K562 (cell line): ENCODE measurements at regions not wholly inside any gene's neighbourhood (a gene's known extent, or its start where the extent isn't known, plus 50 kb on each side); places are given as distances from the start of the nearest gene placed in this dataset.

Experiments used
- CREB1 ChIP-seq, 2 experiments: sonication (generic) in 1 of 2; formaldehyde crosslinking in 1 of 2; IDR thresholded peaks; 2 replicates each; pipeline versions ENCODE4 v1.6.1 to v1.8.0; 2012 to 2022; ENCODE audit warnings: inconsistent platforms in 1 of 2, mild to moderate bottlenecking in 1 of 2, missing genetic modification reagents in 1 of 2, moderate library complexity in 1 of 2
- JUND ChIP-seq, 2 experiments: IDR thresholded peaks; 2 replicates in 1 of 2; 3 replicates in 1 of 2; pipeline ENCODE4 v1.6.1; 2011; ENCODE audit warnings: borderline replicate concordance in 2 of 2, low read depth in 2 of 2, low read length in 2 of 2, improper control_type of control experiment in 1 of 2, missing biosample characterization in 1 of 2, missing genetic modification characterization in 1 of 2, missing genetic modification reagents in 1 of 2
- MAFG ChIP-seq: fragments of 450-650 bp; conservative IDR thresholded peaks from 2 replicates; pipeline ENCODE4 v1.6.1; 2016; ENCODE audit warnings: missing genetic modification characterization, missing compliant biosample characterization
- NFRKB ChIP-seq: fragments of 450-650 bp; IDR thresholded peaks from 2 replicates; pipeline ENCODE4 v1.6.1; 2016; ENCODE audit warnings: low read depth
- ZNF76 ChIP-seq: fragments of 250-450 bp; sonication (Bioruptor Pico); IDR thresholded peaks from 2 replicates; pipeline ENCODE4 v1.4.0; 2020; ENCODE audit warnings: mild to moderate bottlenecking, moderate library complexity, borderline replicate concordance
- TF ChIP-seq, protein P1 (sequence below): fragments of 450-650 bp; IDR thresholded peaks from 2 replicates; pipeline ENCODE4 v1.6.1; 2018; ENCODE audit not compliant: partially characterized antibody

DNA sequence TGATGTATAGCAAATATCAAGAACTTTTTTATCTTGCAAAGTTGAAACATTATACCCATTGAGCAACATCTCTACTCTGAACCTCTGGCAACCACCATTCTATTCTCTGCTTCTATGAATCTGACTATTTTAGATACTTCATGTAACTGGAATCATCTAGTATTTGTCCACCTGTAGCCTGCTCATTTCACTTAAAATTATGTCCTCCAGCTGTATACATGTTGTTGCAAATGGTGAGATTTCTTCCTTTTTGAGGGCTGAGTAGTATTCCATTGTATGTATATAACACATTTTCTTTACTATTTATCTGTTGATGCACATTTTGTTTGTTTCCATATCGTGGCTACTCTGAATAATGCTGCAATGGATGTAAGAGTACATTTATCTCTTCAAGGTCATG lies 476.3 kb upstream of the LRRC4C start:
- no peak for TF ChIP-seq JUND (IDR thresholded peaks at IDR 0.05; ENCODE audit: borderline replicate concordance, low read depth, low read length)
- no peak for TF ChIP-seq JUND (tag; IDR thresholded peaks at IDR 0.05; ENCODE audit: borderline replicate concordance, low read depth, low read length)
- no peak for TF ChIP-seq MAFG (tag)
- TF ChIP-seq, protein P1, sequence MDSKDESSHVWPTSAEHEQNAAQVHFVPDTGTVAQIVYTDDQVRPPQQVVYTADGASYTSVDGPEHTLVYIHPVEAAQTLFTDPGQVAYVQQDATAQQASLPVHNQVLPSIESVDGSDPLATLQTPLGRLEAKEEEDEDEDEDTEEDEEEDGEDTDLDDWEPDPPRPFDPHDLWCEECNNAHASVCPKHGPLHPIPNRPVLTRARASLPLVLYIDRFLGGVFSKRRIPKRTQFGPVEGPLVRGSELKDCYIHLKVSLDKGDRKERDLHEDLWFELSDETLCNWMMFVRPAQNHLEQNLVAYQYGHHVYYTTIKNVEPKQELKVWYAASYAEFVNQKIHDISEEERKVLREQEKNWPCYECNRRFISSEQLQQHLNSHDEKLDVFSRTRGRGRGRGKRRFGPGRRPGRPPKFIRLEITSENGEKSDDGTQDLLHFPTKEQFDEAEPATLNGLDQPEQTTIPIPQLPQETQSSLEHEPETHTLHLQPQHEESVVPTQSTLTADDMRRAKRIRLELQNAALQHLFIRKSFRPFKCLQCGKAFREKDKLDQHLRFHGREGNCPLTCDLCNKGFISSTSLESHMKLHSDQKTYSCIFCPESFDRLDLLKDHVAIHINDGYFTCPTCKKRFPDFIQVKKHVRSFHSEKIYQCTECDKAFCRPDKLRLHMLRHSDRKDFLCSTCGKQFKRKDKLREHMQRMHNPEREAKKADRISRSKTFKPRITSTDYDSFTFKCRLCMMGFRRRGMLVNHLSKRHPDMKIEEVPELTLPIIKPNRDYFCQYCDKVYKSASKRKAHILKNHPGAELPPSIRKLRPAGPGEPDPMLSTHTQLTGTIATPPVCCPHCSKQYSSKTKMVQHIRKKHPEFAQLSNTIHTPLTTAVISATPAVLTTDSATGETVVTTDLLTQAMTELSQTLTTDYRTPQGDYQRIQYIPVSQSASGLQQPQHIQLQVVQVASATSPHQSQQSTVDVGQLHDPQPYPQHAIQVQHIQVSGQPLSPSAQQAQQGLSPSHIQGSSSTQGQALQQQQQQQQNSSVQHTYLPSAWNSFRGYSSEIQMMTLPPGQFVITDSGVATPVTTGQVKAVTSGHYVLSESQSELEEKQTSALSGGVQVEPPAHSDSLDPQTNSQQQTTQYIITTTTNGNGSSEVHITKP = no peak
- TF ChIP-seq CREB1 (IDR thresholded peaks at IDR 0.05) = no peak
- TF ChIP-seq CREB1 (CRISPR knock-in tag; IDR thresholded peaks at IDR 0.05) = no peak
- TF ChIP-seq ZNF76 (CRISPR knock-in tag) = no peak
- no peak for TF ChIP-seq NFRKB
